Endodermal cell (in vitro differentiated cells): ENCODE measurements at regions not wholly inside any gene's neighbourhood (a gene's known extent, or its start where the extent isn't known, plus 50 kb on each side); places are given as distances from the start of the nearest gene placed in this dataset.

Source experiments
- DNase-seq: peaks from one replicate; pipeline ENCODE4 v3.0.0-alpha.2; 2017
- H3K27ac ChIP-seq: 2 replicates; pipeline ENCODE4 v1.5.1; 2013; ENCODE audit warnings: mild to moderate bottlenecking, low read depth, low read length, moderate library complexity
- H3K27me3 ChIP-seq: 2 replicates; pipeline ENCODE4 v1.6.1; 2013; ENCODE audit warnings: mild to moderate bottlenecking, low read length, moderate library complexity; ENCODE audit not compliant: insufficient read depth, control insufficient read depth, poor library complexity, severe bottlenecking
- H3K36me3 ChIP-seq: 2 replicates; pipeline ENCODE4 v1.7.0; 2013; ENCODE audit warnings: mild to moderate bottlenecking, low read length, moderate library complexity; ENCODE audit not compliant: control insufficient read depth, insufficient read depth
- H3K4me1 ChIP-seq: one replicate; pipeline ENCODE4 v1.7.0; 2013; ENCODE audit warnings: low read length; ENCODE audit not compliant: control insufficient read depth, insufficient read depth
- H3K4me3 ChIP-seq: 2 replicates; pipeline ENCODE4 v1.5.1; 2013; ENCODE audit warnings: mild to moderate bottlenecking, low read length, moderate library complexity
- H3K9ac ChIP-seq: 2 replicates; pipeline ENCODE4 v1.6.1; 2013; ENCODE audit warnings: mild to moderate bottlenecking, low read length, moderate library complexity; ENCODE audit not compliant: poor library complexity, severe bottlenecking; ENCODE audit errors: extremely low read depth
- H3K9me3 ChIP-seq: 2 replicates; pipeline ENCODE4 v1.6.1; 2013; ENCODE audit warnings: mild to moderate bottlenecking, low read length, moderate library complexity; ENCODE audit not compliant: control insufficient read depth
- H3K27ac Mint-ChIP-seq: 2 replicates; pipeline ENCODE4 v1.8.0; 2020; ENCODE audit warnings: mixed read lengths
- H3K27me3 Mint-ChIP-seq: 2 replicates; pipeline ENCODE4 v1.8.0; 2021; ENCODE audit warnings: mild to moderate bottlenecking, mixed read lengths; ENCODE audit not compliant: insufficient read depth
- H3K36me3 Mint-ChIP-seq: 2 replicates; pipeline ENCODE4 v1.8.0; 2020; ENCODE audit warnings: low read depth, mixed read lengths
- H3K4me1 Mint-ChIP-seq: 2 replicates; pipeline ENCODE4 v1.8.0; 2020; ENCODE audit warnings: mixed read lengths
- H3K4me3 Mint-ChIP-seq: 2 replicates; pipeline ENCODE4 v1.8.0; 2020; ENCODE audit warnings: mild to moderate bottlenecking, moderate library complexity, mixed read lengths
- H3K9me3 Mint-ChIP-seq: 2 replicates; pipeline ENCODE4 v1.8.0; 2020; ENCODE audit warnings: mild to moderate bottlenecking, mixed read lengths
- WGBS, 2 experiments: methylation state at CpG; one replicate each; pipeline versions ENCODE4 v1.1.5 to v1.1.7; 2013; ENCODE audit warnings: missing lambda C conversion rate in 2 of 2, mixed read lengths in 1 of 2; ENCODE audit not compliant: insufficient coverage in 1 of 2, insufficient read length in 1 of 2; 5-methylcytosine and 5-hydroxymethylcytosine counted together
- TF ChIP-seq, protein P1 (sequence below): fragments of 200-600 bp; sonication (generic); conservative IDR thresholded peaks from 2 replicates; pipeline ENCODE4 v1.5.0; 2021; ENCODE audit warnings: antibody characterized with exemption, mild to moderate bottlenecking

DNA sequence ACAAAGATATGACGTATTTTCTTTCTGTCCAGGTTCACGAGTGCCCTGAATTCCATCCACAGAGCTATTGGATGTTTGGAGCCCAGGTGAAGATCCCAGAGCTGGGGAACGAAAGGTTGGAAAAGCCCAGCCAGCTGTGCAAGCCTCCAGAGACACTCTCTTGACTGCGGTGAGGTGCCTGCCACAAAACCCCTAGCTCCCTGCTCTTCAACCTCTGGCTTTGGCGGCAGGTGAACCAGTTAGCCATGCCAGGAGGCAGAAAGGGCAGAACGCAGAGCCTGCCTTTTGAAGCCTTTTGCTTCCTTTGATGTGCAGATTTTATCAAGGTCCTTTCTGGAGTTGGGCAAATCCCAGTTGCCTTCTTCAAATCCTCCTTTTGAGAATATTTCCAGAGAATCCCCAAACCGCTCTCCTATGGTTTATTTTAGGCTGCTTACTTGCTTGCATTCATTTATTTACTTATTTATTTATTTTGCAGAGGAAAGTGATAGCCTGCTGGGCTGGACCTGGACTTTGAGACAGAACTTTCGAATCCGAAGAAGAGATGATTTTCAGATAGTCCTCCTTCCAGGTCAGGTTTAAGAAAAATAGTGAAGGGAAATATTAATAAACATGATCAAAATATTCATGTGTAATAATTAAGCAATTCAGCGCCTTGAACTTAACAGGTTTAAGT lies 411.2 kb upstream of the TBX3 start:
- Mint-ChIP-seq H3K27me3 (peaks cover 22% of the 10 kb centered on the region), H3K4me3 (no peak overlapping the region), H3K9me3 (no peaks in the 10 kb centered on the region), H3K27ac (no peak overlapping the region), H3K4me1 (peaks cover 4% of the 10 kb centered on the region), H3K36me3 (no peaks in the 10 kb centered on the region)
- H3K36me3 ChIP-seq: no peaks in the 10 kb centered on the region
- no peak for DNase-seq
- no peak overlapping the region for H3K4me3 ChIP-seq
- H3K4me1 ChIP-seq: no peaks in the 10 kb centered on the region
- H3K27me3 ChIP-seq: no peaks in the 10 kb centered on the region
- H3K9me3 ChIP-seq: no peaks in the 10 kb centered on the region
- 86 to 92% methylated on average over 5 to 10 of the region's 10 CpGs for WGBS, 2 experiments
- no peak overlapping the region for H3K27ac ChIP-seq
- TF ChIP-seq, protein P1, sequence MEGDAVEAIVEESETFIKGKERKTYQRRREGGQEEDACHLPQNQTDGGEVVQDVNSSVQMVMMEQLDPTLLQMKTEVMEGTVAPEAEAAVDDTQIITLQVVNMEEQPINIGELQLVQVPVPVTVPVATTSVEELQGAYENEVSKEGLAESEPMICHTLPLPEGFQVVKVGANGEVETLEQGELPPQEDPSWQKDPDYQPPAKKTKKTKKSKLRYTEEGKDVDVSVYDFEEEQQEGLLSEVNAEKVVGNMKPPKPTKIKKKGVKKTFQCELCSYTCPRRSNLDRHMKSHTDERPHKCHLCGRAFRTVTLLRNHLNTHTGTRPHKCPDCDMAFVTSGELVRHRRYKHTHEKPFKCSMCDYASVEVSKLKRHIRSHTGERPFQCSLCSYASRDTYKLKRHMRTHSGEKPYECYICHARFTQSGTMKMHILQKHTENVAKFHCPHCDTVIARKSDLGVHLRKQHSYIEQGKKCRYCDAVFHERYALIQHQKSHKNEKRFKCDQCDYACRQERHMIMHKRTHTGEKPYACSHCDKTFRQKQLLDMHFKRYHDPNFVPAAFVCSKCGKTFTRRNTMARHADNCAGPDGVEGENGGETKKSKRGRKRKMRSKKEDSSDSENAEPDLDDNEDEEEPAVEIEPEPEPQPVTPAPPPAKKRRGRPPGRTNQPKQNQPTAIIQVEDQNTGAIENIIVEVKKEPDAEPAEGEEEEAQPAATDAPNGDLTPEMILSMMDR: no peak
- H3K9ac ChIP-seq: no peak overlapping the region

DNA sequence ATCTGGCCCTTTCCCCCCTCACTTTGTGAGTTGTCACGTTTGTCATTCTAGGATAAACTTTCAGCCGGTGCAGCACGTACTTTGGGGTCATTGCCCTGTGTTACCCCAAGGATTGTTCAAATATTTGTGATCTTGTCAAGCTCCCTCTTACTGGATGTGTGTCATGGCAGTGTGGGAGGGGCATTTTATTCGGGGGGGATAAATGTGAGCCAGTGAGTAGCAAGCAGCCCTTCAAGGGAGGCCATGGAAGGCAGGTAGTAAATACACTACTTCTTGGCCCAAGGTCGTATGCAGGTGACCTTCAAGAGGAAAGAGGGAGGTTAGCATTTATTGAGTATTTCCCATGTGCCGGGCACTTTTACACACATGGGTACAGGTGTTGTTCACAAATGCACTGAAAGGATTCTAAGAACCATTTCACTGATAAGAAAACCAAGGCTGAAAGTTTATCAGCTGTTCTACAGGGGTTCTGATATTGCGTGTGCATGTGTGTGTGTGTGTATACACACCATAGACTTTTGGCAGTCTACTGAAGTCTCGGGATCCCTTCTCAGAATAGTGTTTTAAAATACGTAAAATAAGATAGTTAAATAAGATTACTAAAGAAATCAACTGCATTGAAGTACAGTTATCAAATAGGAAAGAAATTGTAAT lies 410.3 kb upstream of the TBX3 start:
- H3K27me3 Mint-ChIP-seq: peaks cover 20% of the 10 kb centered on the region
- H3K4me3 Mint-ChIP-seq: no peak overlapping the region
- TF ChIP-seq, protein P1: no peak
- no peaks in the 10 kb centered on the region for H3K4me1 ChIP-seq
- no peaks in the 10 kb centered on the region for H3K36me3 ChIP-seq
- H3K9ac ChIP-seq: no peak overlapping the region
- H3K27ac ChIP-seq: no peak overlapping the region
- no peak overlapping the region for H3K4me3 ChIP-seq
- no peaks in the 10 kb centered on the region for H3K9me3 ChIP-seq
- DNase-seq: no peak
- H3K9me3 Mint-ChIP-seq: no peaks in the 10 kb centered on the region
- peaks cover 4% of the 10 kb centered on the region for H3K4me1 Mint-ChIP-seq
- no peaks in the 10 kb centered on the region for H3K27me3 ChIP-seq
- no peak overlapping the region for H3K27ac Mint-ChIP-seq
- WGBS, 2 experiments: 84 to 93% methylated on average over 5 to 7 of the region's 9 CpGs
- H3K36me3 Mint-ChIP-seq: no peaks in the 10 kb centered on the region

DNA sequence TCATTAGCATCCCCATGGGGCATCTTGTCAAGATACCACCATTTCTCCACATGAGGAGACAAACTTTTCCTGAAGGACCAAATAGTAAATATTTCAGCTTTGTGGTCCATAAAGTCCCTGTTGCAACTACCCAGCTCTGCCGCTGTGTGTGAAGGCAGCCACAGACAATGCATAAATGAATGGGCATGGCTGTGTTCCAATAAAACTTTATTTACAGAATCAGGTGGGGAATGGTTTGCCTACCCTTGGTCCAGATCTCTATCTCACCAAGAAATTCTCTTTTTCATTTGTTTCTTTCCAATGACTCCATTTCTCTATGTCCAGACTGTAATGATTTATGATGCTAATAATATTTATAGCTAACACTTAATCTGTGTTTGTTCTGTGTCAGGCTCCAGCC lies 409.3 kb upstream of the TBX3 start:
- no peak overlapping the region for H3K4me3 Mint-ChIP-seq
- no peak overlapping the region for H3K27ac Mint-ChIP-seq
- Histone ChIP-seq H3K9me3 (no peaks in the 10 kb centered on the region), H3K4me3 (no peak overlapping the region), H3K36me3 (no peaks in the 10 kb centered on the region), H3K4me1 (no peaks in the 10 kb centered on the region), H3K27ac (no peak overlapping the region), H3K9ac (no peak overlapping the region), H3K27me3 (no peaks in the 10 kb centered on the region)
- H3K27me3 Mint-ChIP-seq: peaks cover 23% of the 10 kb centered on the region
- 88% methylated on average over 1 of the region's 1 CpG; no CpG with 5 or more reads in 1 of the 2 experiments for WGBS, 2 experiments
- no peaks in the 10 kb centered on the region for H3K36me3 Mint-ChIP-seq
- TF ChIP-seq, protein P1: no peak
- no peak for DNase-seq
- H3K4me1 Mint-ChIP-seq: peaks cover 4% of the 10 kb centered on the region
- no peaks in the 10 kb centered on the region for H3K9me3 Mint-ChIP-seq
